GM12878 (cell line): ENCODE measurements at regions not wholly inside any gene's neighbourhood (a gene's known extent, or its start where the extent isn't known, plus 50 kb on each side); places are given as distances from the start of the nearest gene placed in this dataset.

ENCODE experiments used
- ATAC-seq: fragments of 200-7000 bp; cut with Tn5 transposase; 3 replicates; pipeline ENCODE4 v1.9.1; 2020; ENCODE audit warnings: mild to moderate bottlenecking, moderate library complexity
- BruUV-seq: library from RNA; stranded (reverse); fragments of 400-500 nt; replicated peaks from 2 replicates; lab custom pipeline; 2021; lab: Mats Ljungman, UMichigan
- CTCF ChIA-PET: fragments of 300-600 bp; sonication (Branson Sonifier 250); formaldehyde crosslinking; extraction: SDS; loops from one replicate; lab custom pipeline; 2021; ENCODE audit warnings: inconsistent platforms; lab: Yijun Ruan, JAX
- POLR2A ChIA-PET: fragments of 350-600 bp; formaldehyde crosslinking; extraction: SDS; loops from one replicate; lab custom pipeline; 2021; ENCODE audit warnings: inconsistent platforms; lab: Charles Lee
- RAD21 ChIA-PET: fragments of 300-600 bp; sonication (Branson Sonifier 250); formaldehyde crosslinking; loops from one replicate; lab custom pipeline; 2023; ENCODE audit warnings: antibody characterized with exemption; ENCODE audit not compliant: unreplicated experiment; lab: Charles Lee
- SMC1A ChIA-PET: fragments of 300-600 bp; sonication (Branson Sonifier 250); formaldehyde crosslinking; loops from one replicate; lab custom pipeline; 2023; ENCODE audit not compliant: unreplicated experiment, uncharacterized antibody; lab: Charles Lee
- DNase-seq: peaks from one replicate; pipeline ENCODE4 v3.0.0-alpha.2; 2011; ENCODE audit warnings: low read depth, low spot score
- FAIRE-seq: peaks from 3 replicates; lab custom pipeline; 2011; peaks lifted over from hg19 to GRCh38; lab: Jason Lieb, UNC
- H2AFZ ChIP-seq: 2 replicates; pipeline ENCODE4 v1.6.0; 2011; ENCODE audit warnings: low read depth, low read length, control low read depth; ENCODE audit not compliant: control insufficient read depth
- H3K27ac ChIP-seq: 2 replicates; pipeline ENCODE4 v1.5.1; 2011; ENCODE audit warnings: control low read depth; ENCODE audit not compliant: control insufficient read depth, insufficient read depth
- H3K27me3 ChIP-seq, 2 experiments: replicated peaks in 1 of 2; 2 replicates each; pipeline versions ENCODE4 v1.6.0 to v1.6.1; 2011; ENCODE audit warnings: low read length in 1 of 2; ENCODE audit not compliant: control insufficient read depth in 2 of 2, insufficient read depth in 2 of 2
- H3K36me3 ChIP-seq, 2 experiments: 2 replicates each; pipeline ENCODE4 v1.5.1; 2011; ENCODE audit warnings: low read length in 1 of 2; ENCODE audit not compliant: control insufficient read depth in 2 of 2, insufficient read depth in 2 of 2
- H3K4me1 ChIP-seq: 2 replicates; pipeline ENCODE4 v1.6.1; 2011; ENCODE audit warnings: mild to moderate bottlenecking, low read length, moderate library complexity, mixed read lengths; ENCODE audit not compliant: control insufficient read depth, insufficient read depth
- H3K4me2 ChIP-seq: 2 replicates; pipeline ENCODE4 v1.6.0; 2011; ENCODE audit warnings: control low read depth; ENCODE audit not compliant: control insufficient read depth, insufficient read depth
- H3K4me3 ChIP-seq: fragments of 200-600 bp; sonication (generic); 2 replicates; pipeline ENCODE4 v1.5.1; 2016
- H3K79me2 ChIP-seq: 2 replicates; pipeline ENCODE4 v1.6.0; 2011; ENCODE audit warnings: low read length; ENCODE audit not compliant: control insufficient read depth, insufficient read depth
- H3K9ac ChIP-seq: 2 replicates; pipeline ENCODE4 v1.8.0; 2011; ENCODE audit warnings: low read length, control low read depth, mixed read lengths; ENCODE audit not compliant: control insufficient read depth, insufficient read depth
- H3K9me3 ChIP-seq: replicated peaks from 3 replicates; pipeline ENCODE4 v1.5.1; 2011; ENCODE audit warnings: mild to moderate bottlenecking, low read length; ENCODE audit not compliant: control insufficient read depth, insufficient read depth
- H4K20me1 ChIP-seq: 2 replicates; pipeline ENCODE4 v1.6.0; 2011; ENCODE audit not compliant: control insufficient read depth, insufficient read depth
- BACH1 ChIP-seq: fragments of 450-650 bp; IDR thresholded peaks from 2 replicates; pipeline ENCODE4 v1.6.1; 2017; ENCODE audit warnings: mild to moderate bottlenecking, borderline replicate concordance
- BHLHE40 ChIP-seq, 2 experiments: fragments of 450-650 bp in 1 of 2; IDR thresholded peaks; 2 replicates each; pipeline ENCODE4 v1.6.1; 2011 to 2017; ENCODE audit warnings: low read depth in 2 of 2, borderline replicate concordance in 1 of 2, improper control_type of control experiment in 1 of 2, low read length in 1 of 2, mild to moderate bottlenecking in 1 of 2
- HCFC1 ChIP-seq: fragments of 150-350 bp; IDR thresholded peaks from 2 replicates; pipeline ENCODE4 v1.6.1; 2014; ENCODE audit warnings: low read length
- MEF2B ChIP-seq: fragments of 450-650 bp; IDR thresholded peaks from 2 replicates; pipeline ENCODE4 v1.6.1; 2018; ENCODE audit warnings: mild to moderate bottlenecking, moderate library complexity; ENCODE audit not compliant: partially characterized antibody, poor library complexity, severe bottlenecking
- MYC ChIP-seq: IDR thresholded peaks from 2 replicates; pipeline ENCODE4 v1.6.1; 2011; ENCODE audit warnings: mild to moderate bottlenecking, low read length, moderate library complexity, inconsistent platforms; ENCODE audit not compliant: insufficient read depth, insufficient replicate concordance, insufficient read length, severe bottlenecking
- NR2F1 ChIP-seq: fragments of 450-650 bp; conservative IDR thresholded peaks from 2 replicates; pipeline ENCODE4 v1.6.1; 2017; ENCODE audit warnings: mild to moderate bottlenecking
- POLR2AphosphoS2 ChIP-seq: IDR thresholded peaks from 2 replicates; pipeline ENCODE4 v1.6.1; 2011; ENCODE audit warnings: low read depth, mild to moderate bottlenecking, low read length, improper control_type of control experiment, moderate library complexity
- RBBP5 ChIP-seq: fragments of 200-600 bp; sonication (generic); conservative IDR thresholded peaks from 2 replicates; pipeline ENCODE4 v1.6.1; 2016
- RUNX3 ChIP-seq: IDR thresholded peaks from 2 replicates; pipeline ENCODE4 v1.6.1; 2012; ENCODE audit warnings: low read length, inconsistent platforms
- SMC3 ChIP-seq: IDR thresholded peaks from 2 replicates; pipeline ENCODE4 v1.6.1; 2011; ENCODE audit warnings: low read length, improper control_type of control experiment, borderline replicate concordance
- YY1 ChIP-seq: IDR thresholded peaks from 2 replicates; pipeline ENCODE4 v1.6.1; 2011; ENCODE audit warnings: low read depth, mild to moderate bottlenecking, low read length
- ZBED1 ChIP-seq: IDR thresholded peaks from 2 replicates; pipeline ENCODE4 v1.6.1; 2016; ENCODE audit warnings: borderline replicate concordance
- WGBS: methylation state at CpG from one replicate; pipeline ENCODE4 v1.1.6; 2016; ENCODE audit warnings: low lambda C conversion rate; ENCODE audit not compliant: insufficient replicate concordance, insufficient coverage; ENCODE audit errors: missing lambda C conversion rate; 5-methylcytosine and 5-hydroxymethylcytosine counted together
- in situ Hi-C: fragments of 300-500 bp; cut with MboI; formaldehyde crosslinking; loops from 9 replicates; pipeline ENCODE4 v1.14.3; 2018; ENCODE audit warnings: mixed read lengths
- intact Hi-C: fragments of 100-400 bp; cut with micrococcal nuclease; formaldehyde crosslinking; loops from one replicate; pipeline ENCODE4 v1.14.2; 2022; ENCODE audit not compliant: unreplicated experiment
- TF ChIP-seq, protein P1 (sequence below): fragments of 450-650 bp; IDR thresholded peaks from 2 replicates; pipeline ENCODE4 v1.6.1; 2016; ENCODE audit warnings: mild to moderate bottlenecking, moderate library complexity, borderline replicate concordance
- TF ChIP-seq, protein P2 (sequence below): fragments of 450-650 bp; IDR thresholded peaks from 2 replicates; pipeline ENCODE4 v1.6.1; 2017; ENCODE audit warnings: low read depth, mild to moderate bottlenecking, moderate library complexity
- TF ChIP-seq, protein P3 (sequence below): fragments of 450-650 bp; IDR thresholded peaks from 2 replicates; pipeline ENCODE4 v1.6.1; 2017; ENCODE audit warnings: mild to moderate bottlenecking, moderate library complexity

DNA sequence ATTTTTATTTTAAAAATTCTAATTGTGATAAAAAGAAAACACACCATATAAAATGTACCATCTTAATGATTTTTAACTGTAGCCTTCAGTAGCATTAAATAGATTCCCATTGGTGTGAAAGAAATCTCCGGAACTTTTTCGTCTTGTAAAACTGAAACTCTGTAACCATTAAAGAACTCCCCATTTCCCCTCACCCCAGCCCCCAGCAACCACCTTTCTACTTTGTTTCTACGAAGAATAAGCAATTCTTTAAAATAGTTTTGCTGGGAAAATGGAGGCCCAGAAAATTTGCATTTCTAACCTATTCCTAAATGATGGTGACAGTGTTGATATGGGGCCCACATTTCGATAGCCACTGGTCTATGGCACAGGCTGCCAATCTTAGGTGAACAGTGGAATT lies 305.4 kb upstream of the PFKP start (continued):
- TF ChIP-seq, protein P1, sequence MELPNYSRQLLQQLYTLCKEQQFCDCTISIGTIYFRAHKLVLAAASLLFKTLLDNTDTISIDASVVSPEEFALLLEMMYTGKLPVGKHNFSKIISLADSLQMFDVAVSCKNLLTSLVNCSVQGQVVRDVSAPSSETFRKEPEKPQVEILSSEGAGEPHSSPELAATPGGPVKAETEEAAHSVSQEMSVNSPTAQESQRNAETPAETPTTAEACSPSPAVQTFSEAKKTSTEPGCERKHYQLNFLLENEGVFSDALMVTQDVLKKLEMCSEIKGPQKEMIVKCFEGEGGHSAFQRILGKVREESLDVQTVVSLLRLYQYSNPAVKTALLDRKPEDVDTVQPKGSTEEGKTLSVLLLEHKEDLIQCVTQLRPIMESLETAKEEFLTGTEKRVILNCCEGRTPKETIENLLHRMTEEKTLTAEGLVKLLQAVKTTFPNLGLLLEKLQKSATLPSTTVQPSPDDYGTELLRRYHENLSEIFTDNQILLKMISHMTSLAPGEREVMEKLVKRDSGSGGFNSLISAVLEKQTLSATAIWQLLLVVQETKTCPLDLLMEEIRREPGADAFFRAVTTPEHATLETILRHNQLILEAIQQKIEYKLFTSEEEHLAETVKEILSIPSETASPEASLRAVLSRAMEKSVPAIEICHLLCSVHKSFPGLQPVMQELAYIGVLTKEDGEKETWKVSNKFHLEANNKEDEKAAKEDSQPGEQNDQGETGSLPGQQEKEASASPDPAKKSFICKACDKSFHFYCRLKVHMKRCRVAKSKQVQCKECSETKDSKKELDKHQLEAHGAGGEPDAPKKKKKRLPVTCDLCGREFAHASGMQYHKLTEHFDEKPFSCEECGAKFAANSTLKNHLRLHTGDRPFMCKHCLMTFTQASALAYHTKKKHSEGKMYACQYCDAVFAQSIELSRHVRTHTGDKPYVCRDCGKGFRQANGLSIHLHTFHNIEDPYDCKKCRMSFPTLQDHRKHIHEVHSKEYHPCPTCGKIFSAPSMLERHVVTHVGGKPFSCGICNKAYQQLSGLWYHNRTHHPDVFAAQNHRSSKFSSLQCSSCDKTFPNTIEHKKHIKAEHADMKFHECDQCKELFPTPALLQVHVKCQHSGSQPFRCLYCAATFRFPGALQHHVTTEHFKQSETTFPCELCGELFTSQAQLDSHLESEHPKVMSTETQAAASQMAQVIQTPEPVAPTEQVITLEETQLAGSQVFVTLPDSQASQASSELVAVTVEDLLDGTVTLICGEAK = no peak
- TF ChIP-seq, protein P2, sequence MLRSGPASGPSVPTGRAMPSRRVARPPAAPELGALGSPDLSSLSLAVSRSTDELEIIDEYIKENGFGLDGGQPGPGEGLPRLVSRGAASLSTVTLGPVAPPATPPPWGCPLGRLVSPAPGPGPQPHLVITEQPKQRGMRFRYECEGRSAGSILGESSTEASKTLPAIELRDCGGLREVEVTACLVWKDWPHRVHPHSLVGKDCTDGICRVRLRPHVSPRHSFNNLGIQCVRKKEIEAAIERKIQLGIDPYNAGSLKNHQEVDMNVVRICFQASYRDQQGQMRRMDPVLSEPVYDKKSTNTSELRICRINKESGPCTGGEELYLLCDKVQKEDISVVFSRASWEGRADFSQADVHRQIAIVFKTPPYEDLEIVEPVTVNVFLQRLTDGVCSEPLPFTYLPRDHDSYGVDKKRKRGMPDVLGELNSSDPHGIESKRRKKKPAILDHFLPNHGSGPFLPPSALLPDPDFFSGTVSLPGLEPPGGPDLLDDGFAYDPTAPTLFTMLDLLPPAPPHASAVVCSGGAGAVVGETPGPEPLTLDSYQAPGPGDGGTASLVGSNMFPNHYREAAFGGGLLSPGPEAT = no peak
- TF ChIP-seq NR2F1 (no peak), SMC3 (no peak), RBBP5 (no peak), MYC (no peak)

DNA sequence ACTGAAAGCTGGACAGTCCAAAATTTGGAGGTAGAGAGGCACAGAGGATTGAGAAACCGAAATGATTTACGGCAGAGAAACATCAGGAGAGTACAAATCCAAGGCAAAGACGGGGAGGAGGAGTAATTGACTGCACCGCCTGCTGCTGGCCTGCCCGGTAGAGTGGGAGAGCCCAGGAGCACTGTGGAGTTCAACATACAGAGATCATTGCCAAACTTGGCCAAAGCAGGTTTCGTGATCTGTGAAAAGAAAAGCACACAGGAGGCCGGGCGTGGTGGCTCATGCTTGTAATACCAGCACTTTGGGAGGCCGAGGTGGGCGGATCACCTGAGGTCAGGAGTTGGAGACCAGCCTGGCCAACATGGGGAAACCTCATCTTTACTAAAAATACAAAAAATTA lies 306.0 kb upstream of the PFKP start:
- H3K9me3 ChIP-seq = no peaks in the 10 kb centered on the region; the same call in 2 of the 3 replicates
- ATAC-seq = peak; percentile 42
- no peak overlapping the region for H3K9ac ChIP-seq
- no peak overlapping the region for H3K27ac ChIP-seq
- no peaks in the 10 kb centered on the region for H3K27me3 ChIP-seq
- BruUV-seq = no TSS peak
- TF ChIP-seq BHLHE40 (IDR thresholded peaks at IDR 0.05; ENCODE audit: borderline replicate concordance in 1 of 2, low read depth in 2 of 2, low read length in 1 of 2) (no peak), HCFC1 (no peak), RUNX3 (no peak), BACH1 (no peak), YY1 (no peak), ZBED1 (no peak), MEF2B (no peak), POLR2AphosphoS2 (no peak)
- TF ChIP-seq, protein P3, sequence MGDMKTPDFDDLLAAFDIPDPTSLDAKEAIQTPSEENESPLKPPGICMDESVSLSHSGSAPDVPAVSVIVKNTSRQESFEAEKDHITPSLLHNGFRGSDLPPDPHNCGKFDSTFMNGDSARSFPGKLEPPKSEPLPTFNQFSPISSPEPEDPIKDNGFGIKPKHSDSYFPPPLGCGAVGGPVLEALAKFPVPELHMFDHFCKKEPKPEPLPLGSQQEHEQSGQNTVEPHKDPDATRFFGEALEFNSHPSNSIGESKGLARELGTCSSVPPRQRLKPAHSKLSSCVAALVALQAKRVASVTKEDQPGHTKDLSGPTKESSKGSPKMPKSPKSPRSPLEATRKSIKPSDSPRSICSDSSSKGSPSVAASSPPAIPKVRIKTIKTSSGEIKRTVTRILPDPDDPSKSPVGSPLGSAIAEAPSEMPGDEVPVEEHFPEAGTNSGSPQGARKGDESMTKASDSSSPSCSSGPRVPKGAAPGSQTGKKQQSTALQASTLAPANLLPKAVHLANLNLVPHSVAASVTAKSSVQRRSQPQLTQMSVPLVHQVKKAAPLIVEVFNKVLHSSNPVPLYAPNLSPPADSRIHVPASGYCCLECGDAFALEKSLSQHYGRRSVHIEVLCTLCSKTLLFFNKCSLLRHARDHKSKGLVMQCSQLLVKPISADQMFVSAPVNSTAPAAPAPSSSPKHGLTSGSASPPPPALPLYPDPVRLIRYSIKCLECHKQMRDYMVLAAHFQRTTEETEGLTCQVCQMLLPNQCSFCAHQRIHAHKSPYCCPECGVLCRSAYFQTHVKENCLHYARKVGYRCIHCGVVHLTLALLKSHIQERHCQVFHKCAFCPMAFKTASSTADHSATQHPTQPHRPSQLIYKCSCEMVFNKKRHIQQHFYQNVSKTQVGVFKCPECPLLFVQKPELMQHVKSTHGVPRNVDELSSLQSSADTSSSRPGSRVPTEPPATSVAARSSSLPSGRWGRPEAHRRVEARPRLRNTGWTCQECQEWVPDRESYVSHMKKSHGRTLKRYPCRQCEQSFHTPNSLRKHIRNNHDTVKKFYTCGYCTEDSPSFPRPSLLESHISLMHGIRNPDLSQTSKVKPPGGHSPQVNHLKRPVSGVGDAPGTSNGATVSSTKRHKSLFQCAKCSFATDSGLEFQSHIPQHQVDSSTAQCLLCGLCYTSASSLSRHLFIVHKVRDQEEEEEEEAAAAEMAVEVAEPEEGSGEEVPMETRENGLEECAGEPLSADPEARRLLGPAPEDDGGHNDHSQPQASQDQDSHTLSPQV = no peak
- no peak overlapping the region for H3K4me2 ChIP-seq
- ChIA-PET CTCF (no interaction called here), SMC1A (no interaction called here), RAD21 (no interaction called here), POLR2A (no interaction called here)
- intact Hi-C loops = no loop called here
- H3K36me3 ChIP-seq = no peaks in the 10 kb centered on the region
- 54% methylated on average over 10 of the region's 10 CpGs for WGBS
- no peak for FAIRE-seq
- no peaks in the 10 kb centered on the region for H3K4me1 ChIP-seq
- no peak overlapping the region for H3K4me3 ChIP-seq
- no peak overlapping the region for H2AFZ ChIP-seq
- in situ Hi-C loops = no loop called here
- no peaks in the 10 kb centered on the region for H4K20me1 ChIP-seq
- DNase-seq = no peak
- no peaks in the 10 kb centered on the region for H3K79me2 ChIP-seq
